ENCODE measurements at regions not wholly inside any gene's neighbourhood (a gene's known extent, or its start where the extent isn't known, plus 50 kb on each side); places are given as distances from the start of the nearest gene placed in this dataset.

DNA sequence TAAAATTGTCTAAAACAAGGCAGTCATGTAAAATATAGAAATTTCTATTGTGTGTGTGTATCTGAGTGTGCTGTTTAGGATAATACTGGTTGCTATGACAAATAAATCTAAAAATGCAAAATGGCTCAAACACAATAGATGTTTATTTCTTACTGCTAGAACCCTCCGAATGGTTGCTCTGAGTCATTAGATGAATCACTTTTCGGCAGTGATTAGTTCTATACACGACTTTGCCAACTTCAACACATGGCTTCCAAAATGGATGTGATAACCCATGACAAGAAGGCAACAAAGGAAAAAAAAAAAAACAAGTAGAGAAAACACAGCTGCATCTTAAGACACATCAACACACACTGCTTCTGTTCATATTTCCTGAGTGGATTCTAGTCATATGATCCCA lies 729.2 kb downstream of the AACS start:
- intact Hi-C loops (cut with DNase I; ENCODE audit: low total_unique reads) = no loop called here
- no peaks in the 10 kb centered on the region for H3K27me3 ChIP-seq (replicated peaks in 1 of 7)
- no peaks in the 10 kb centered on the region for H3K4me1 ChIP-seq
- 69 to 93% (median 79%) methylated on average over 3 of the region's 3 CpGs for WGBS, 5 donors
- H3K9me3 ChIP-seq = peaks cover 0 to 27% (median 21%) of the 10 kb centered on the region in 8 donors
- no peak for DNase-seq
- no peak overlapping the region for H3K27ac ChIP-seq
- TF ChIP-seq POLR2AphosphoS5 (IDR thresholded peaks at IDR 0.05) (no peak), POLR2A (IDR thresholded peaks at IDR 0.05) (no peak)
- TF ChIP-seq, protein P1, sequence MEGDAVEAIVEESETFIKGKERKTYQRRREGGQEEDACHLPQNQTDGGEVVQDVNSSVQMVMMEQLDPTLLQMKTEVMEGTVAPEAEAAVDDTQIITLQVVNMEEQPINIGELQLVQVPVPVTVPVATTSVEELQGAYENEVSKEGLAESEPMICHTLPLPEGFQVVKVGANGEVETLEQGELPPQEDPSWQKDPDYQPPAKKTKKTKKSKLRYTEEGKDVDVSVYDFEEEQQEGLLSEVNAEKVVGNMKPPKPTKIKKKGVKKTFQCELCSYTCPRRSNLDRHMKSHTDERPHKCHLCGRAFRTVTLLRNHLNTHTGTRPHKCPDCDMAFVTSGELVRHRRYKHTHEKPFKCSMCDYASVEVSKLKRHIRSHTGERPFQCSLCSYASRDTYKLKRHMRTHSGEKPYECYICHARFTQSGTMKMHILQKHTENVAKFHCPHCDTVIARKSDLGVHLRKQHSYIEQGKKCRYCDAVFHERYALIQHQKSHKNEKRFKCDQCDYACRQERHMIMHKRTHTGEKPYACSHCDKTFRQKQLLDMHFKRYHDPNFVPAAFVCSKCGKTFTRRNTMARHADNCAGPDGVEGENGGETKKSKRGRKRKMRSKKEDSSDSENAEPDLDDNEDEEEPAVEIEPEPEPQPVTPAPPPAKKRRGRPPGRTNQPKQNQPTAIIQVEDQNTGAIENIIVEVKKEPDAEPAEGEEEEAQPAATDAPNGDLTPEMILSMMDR (IDR thresholded peaks at IDR 0.05 in 8 of 11, conservative IDR thresholded peaks at IDR 0.05 in 3 of 11) = no peak
- H3K4me3 ChIP-seq = no peak overlapping the region
- H3K36me3 ChIP-seq = no peaks in the 10 kb centered on the region

DNA sequence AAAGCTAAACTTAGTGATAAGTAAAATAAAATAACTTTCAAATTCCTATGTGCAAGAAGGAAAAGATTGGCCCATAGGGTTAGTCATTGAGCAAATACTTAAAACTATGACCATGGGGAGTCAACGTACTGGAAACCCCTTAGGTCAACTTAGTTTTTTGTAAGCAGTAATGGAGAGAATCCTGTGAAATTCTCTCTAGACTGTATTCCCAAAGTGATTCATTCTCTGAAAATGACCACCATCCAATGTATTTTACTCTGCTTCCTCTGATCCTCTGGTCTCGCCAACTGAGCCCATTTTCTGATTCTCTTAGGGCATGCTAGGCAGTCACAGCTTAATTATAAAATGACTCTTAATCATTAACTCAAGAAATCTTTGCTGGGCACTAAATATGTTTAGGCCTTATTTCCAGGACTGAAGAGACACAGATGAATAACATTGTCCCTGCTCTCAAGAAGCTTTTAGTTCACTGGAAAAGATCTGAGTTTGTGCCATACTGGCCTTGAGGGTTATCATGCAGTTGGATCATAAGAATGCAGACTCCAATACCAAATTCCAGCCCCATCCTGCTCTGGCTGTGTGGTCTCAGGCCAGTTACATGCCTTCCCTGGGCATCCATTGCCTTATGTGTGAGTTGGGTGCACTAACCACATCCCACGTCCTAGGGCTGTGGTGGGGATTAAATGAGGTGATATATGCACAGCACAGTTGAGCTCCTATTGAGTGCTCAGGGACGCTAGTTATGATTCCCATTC lies 732.4 kb downstream of the AACS start:
- Histone ChIP-seq H3K27me3 (replicated peaks in 1 of 7) (no peaks in the 10 kb centered on the region), H3K27ac (no peak overlapping the region), H3K9me3 (peaks cover 0 to 1% (median 0%) of the 10 kb centered on the region in 8 donors), H3K36me3 (no peaks in the 10 kb centered on the region), H3K4me3 (no peak overlapping the region), H3K4me1 (no peaks in the 10 kb centered on the region)
- 64 to 75% (median 70%) methylated on average over 4 of the region's 4 CpGs for WGBS, 5 donors
- intact Hi-C loops (cut with DNase I; ENCODE audit: low total_unique reads) = no loop called here
- no peak for DNase-seq
- TF ChIP-seq POLR2A (IDR thresholded peaks at IDR 0.05) (no peak), POLR2AphosphoS5 (IDR thresholded peaks at IDR 0.05) (no peak)
- TF ChIP-seq, protein P1 (IDR thresholded peaks at IDR 0.05 in 8 of 11, conservative IDR thresholded peaks at IDR 0.05 in 3 of 11) = no peak

GRCh38 chr12:125804660-125805059 lies 739.4 kb downstream of the AACS start:
- peaks cover 0 to 5% (median 0%) of the 10 kb centered on the region in 8 donors for H3K9me3 ChIP-seq
- no peak overlapping the region for H3K27ac ChIP-seq
- no peaks in the 10 kb centered on the region for H3K36me3 ChIP-seq
- intact Hi-C loops (cut with DNase I; ENCODE audit: low total_unique reads) = no loop called here
- H3K4me1 ChIP-seq = no peaks in the 10 kb centered on the region
- no peak for TF ChIP-seq POLR2A (IDR thresholded peaks at IDR 0.05)
- TF ChIP-seq POLR2AphosphoS5 (IDR thresholded peaks at IDR 0.05) = no peak
- TF ChIP-seq, protein P1 (IDR thresholded peaks at IDR 0.05 in 8 of 11, conservative IDR thresholded peaks at IDR 0.05 in 3 of 11) = no peak
- 77 to 89% (median 84%) methylated on average over 7 of the region's 7 CpGs for WGBS, 5 donors
- no peak for DNase-seq
- H3K4me3 ChIP-seq = no peak overlapping the region
- no peaks in the 10 kb centered on the region for H3K27me3 ChIP-seq (replicated peaks in 1 of 7)

- no peak for DNase-seq
- intact Hi-C loops (cut with DNase I; ENCODE audit: low total_unique reads) = no loop called here
- no peak overlapping the region for H3K4me3 ChIP-seq
- H3K27ac ChIP-seq = no peak overlapping the region
- H3K27me3 ChIP-seq (replicated peaks in 1 of 7) = no peaks in the 10 kb centered on the region
- WGBS, 5 donors = 81 to 93% (median 85%) methylated on average over 2 of the region's 2 CpGs
- TF ChIP-seq POLR2AphosphoS5 (IDR thresholded peaks at IDR 0.05) = no peak
- TF ChIP-seq, protein P1 (IDR thresholded peaks at IDR 0.05 in 8 of 11, conservative IDR thresholded peaks at IDR 0.05 in 3 of 11) = no peak
- TF ChIP-seq POLR2A (IDR thresholded peaks at IDR 0.05) = no peak
- H3K36me3 ChIP-seq = no peaks in the 10 kb centered on the region
- H3K4me1 ChIP-seq = no peaks in the 10 kb centered on the region
- H3K9me3 ChIP-seq = peaks cover 0 to 53% (median 22%) of the 10 kb centered on the region in 8 donors
These were observed 759.0 kb downstream of the AACS start for GRCh38 chr12:125824276-125824675.
